ENCODE measurements at regions not wholly inside any gene's neighbourhood (a gene's known extent, or its start where the extent isn't known, plus 50 kb on each side); places are given as distances from the start of the nearest gene placed in this dataset.
A peak's percentile ranks its signal among the peaks of the same experiment; 100 is the strongest.

GRCh38 chr10:58140691-58141347 is 126.9 kb downstream of the IPMK start:
- DNase-seq (ENCODE audit: low spot score): no peak

GRCh38 chr10:58140054-58140453 is 127.6 kb downstream of the IPMK start:
- DNase-seq (ENCODE audit: low spot score): no peak

- peak; percentile 67 for DNase-seq (ENCODE audit: low spot score)
These were observed 129.9 kb downstream of the IPMK start for GRCh38 chr10:58137813-58138212.

- no peak for DNase-seq (ENCODE audit: low spot score)
These were observed 152.3 kb downstream of the IPMK start for GRCh38 chr10:58115218-58116050.

- no peak for DNase-seq (ENCODE audit: low spot score)
These were observed 158.0 kb downstream of the IPMK start for GRCh38 chr10:58109731-58110130.

GRCh38 chr10:58107506-58107905 is 160.2 kb downstream of the IPMK start:
- no peak for DNase-seq (ENCODE audit: low spot score)

- no peak for DNase-seq (ENCODE audit: low spot score)
These were observed 161.3 kb downstream of the IPMK start for GRCh38 chr10:58106211-58107035.

- peak; percentile 10 for DNase-seq (ENCODE audit: low spot score)
These were observed 163.3 kb downstream of the IPMK start for GRCh38 chr10:58104351-58104751.

- no peak for DNase-seq (ENCODE audit: low spot score)
These were observed 164.8 kb downstream of the IPMK start for GRCh38 chr10:58102897-58103296.

- DNase-seq (ENCODE audit: low spot score): no peak
These were observed 166.0 kb downstream of the IPMK start for GRCh38 chr10:58101682-58102081.

GRCh38 chr10:58094985-58095718 is 172.5 kb downstream of the IPMK start:
- no peak for DNase-seq (ENCODE audit: low spot score)

- no peak for DNase-seq (ENCODE audit: low spot score)
These were observed 175.8 kb downstream of the IPMK start for GRCh38 chr10:58091886-58092285.

GRCh38 chr10:58089739-58090138 is 178.0 kb downstream of the IPMK start:
- no peak for DNase-seq (ENCODE audit: low spot score)

GRCh38 chr10:58087896-58088295 is 179.8 kb downstream of the IPMK start:
- no peak for DNase-seq (ENCODE audit: low spot score)

GRCh38 chr10:58086763-58087150 is 180.9 kb downstream of the IPMK start:
- no peak for DNase-seq (ENCODE audit: low spot score)

GRCh38 chr10:58086144-58086762 is 181.4 kb downstream of the IPMK start:
- DNase-seq (ENCODE audit: low spot score): no peak

GRCh38 chr10:58082248-58082647 is 185.4 kb downstream of the IPMK start:
- no peak for DNase-seq (ENCODE audit: low spot score)

GRCh38 chr10:58081353-58081752 is 186.3 kb downstream of the IPMK start:
- no peak for DNase-seq (ENCODE audit: low spot score)

GRCh38 chr10:58079461-58079860 is 188.2 kb downstream of the IPMK start:
- no peak for DNase-seq (ENCODE audit: low spot score)

GRCh38 chr10:58072634-58073033 is 195.1 kb downstream of the IPMK start:
- no peak for DNase-seq (ENCODE audit: low spot score)

- no peak for DNase-seq (ENCODE audit: low spot score)
These were observed 196.7 kb downstream of the IPMK start for GRCh38 chr10:58070956-58071355.

- DNase-seq (ENCODE audit: low spot score): no peak
These were observed 198.9 kb downstream of the IPMK start for GRCh38 chr10:58068809-58069208.
